Erythroblast (primary cell): ENCODE measurements at regions not wholly inside any gene's neighbourhood (a gene's known extent, or its start where the extent isn't known, plus 50 kb on each side); places are given as distances from the start of the nearest gene placed in this dataset.
A peak's percentile ranks its signal among the peaks of the same experiment; 100 is the strongest.

ENCODE experiments used
- DNase-seq, 2 experiments: peaks; one replicate each; lab custom pipeline; 2025; lab: John Stamatoyannopoulos, UW
- GATA1 ChIP-seq: IDR thresholded peaks from 2 replicates; pipeline ENCODE4 v1.6.1; 2011; ENCODE audit warnings: low read depth, mild to moderate bottlenecking, control low read depth, low read length, moderate library complexity
- POLR2A ChIP-seq: IDR thresholded peaks from 2 replicates; pipeline ENCODE4 v1.6.1; 2011; ENCODE audit warnings: mild to moderate bottlenecking, low read length

DNA sequence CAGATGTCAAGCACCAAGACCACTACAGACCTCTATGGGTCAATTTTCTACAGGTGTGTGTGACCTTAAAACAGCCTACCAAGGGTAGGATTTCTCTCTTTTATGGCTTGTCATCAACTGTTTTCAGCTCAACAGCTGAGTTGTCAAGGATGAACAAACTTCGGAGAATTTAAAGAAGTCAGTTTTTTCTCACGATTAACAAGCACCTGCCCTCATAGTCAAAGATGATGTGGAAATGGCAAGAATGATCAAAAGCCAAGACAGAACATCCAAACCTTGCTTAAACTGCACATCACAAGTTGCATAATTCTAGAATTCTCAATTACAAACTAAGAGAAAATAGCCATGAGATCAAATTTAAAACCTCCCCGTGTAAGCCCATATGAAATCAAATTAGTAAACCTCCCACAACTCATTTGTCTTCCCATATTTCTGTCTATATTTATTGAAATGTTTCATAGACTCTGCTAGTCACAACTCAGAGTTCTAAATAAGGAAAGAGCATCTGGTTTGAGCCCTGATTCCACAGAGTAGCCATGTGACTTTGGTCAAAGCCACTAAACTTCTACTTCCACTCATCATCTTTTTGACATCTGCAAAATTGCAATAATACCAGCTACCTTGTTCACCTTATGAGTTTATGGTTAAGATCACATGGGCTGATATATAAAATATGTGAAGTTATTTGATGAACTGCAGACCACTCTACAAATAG is 521.5 kb upstream of the HTR2A start:
- no peak for DNase-seq
- TF ChIP-seq POLR2A (no peak), GATA1 (no peak)

DNA sequence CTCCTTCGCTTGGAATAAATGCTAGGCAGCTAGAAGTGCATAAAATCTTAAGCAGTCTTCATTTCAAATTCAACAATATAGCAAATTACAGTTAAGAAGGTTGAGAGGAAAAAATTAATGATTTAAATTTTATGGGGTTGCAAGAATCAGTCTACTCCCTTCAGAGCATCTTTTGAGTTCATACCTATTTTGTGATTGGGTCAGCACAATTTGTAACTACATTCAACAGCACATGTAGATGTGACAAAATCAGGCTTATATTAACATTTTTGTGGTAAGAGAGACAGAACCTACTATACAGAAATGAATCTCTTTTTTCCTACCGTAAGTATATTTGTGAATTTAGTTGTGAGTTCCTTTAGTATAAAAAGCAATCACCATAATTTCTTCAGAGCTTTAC is 520.6 kb upstream of the HTR2A start:
- DNase-seq: no peak
- no peak for TF ChIP-seq GATA1
- no peak for TF ChIP-seq POLR2A

GRCh38 chr13:47415048-47415447 is 518.2 kb upstream of the HTR2A start:
- DNase-seq: no peak
- TF ChIP-seq POLR2A: no peak
- no peak for TF ChIP-seq GATA1

- no peak for DNase-seq
- no peak for TF ChIP-seq POLR2A
- no peak for TF ChIP-seq GATA1
Measured at GRCh38 chr13:47413526-47413925, 516.7 kb upstream of the HTR2A start.

GRCh38 chr13:47413112-47413511 is 516.3 kb upstream of the HTR2A start:
- TF ChIP-seq POLR2A (no peak), GATA1 (no peak)
- no peak for DNase-seq

DNA sequence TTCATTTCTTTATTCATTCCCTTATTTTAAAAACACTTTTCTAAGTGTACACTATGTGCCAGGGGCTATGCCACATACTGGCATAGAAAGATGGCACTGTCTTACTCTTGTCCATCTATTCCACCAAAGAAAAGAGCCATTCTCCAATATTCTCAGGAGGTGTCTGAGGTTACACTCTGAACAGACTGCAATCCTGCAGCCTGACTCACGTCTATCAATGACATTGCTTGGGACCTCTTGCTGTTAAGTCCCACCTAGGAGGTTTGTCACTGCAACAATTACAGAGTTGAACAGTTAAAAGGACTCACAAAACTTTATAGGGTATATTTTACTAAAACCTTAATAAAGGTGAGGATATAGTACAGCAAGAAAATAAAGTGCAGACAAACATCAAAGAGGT is 512.9 kb upstream of the HTR2A start:
- TF ChIP-seq POLR2A (no peak), GATA1 (no peak)
- DNase-seq: no peak

DNA sequence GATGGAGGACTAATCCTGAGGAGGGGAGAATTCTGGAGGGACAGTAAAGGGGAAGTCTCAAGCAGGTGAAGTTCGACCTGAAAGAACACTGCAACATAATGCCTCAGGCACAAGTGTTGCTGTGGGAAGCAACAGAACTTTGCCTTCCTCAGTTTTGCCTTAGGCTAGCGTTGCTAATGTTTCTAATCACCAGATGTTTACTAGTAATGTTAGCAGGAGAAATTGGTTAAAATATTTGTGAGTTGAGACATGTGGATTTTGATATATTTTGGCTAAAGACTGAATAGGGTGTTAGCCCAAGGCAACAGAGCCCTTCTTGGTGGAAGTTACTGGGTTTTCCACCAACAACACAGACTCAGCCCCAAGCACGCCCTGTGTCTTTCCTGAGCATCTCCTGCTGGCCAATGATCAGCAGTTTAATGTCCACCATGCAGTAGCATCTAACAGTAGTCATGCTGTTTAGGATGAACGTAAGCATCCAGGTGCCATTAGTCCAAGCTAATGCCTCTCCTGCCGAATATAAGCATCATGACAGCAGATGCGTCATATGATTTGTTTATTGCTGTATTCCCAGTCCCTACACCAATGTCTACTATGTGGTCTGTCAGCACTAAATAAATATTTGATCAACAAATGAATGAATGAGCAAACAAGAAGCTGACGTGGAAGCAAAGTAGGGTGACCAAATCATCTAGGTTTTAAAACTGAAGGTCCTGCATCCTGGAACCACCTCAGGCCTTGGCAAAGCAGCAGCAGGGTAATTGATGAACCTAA is 511.9 kb upstream of the HTR2A start:
- TF ChIP-seq GATA1 (no peak), POLR2A (no peak)
- DNase-seq: no peak

DNA sequence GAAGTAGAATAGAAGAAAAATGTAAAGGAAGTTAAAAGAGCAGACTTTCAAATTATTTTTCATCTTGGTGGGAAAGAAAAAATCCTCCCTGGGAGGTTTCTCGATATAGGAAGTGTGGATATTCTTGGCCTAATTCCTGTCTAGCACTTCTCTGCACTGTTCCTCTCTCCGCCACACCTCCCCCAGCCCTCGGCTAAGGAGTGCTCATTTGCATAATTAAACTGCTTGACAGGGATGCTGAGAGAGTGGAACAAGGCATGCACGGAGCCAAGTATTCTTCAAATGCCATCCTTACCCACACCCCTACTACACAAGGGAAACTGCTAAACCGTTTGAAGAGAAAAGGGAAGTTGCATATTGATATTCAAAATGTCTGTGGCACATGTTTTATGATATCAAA is 511.0 kb upstream of the HTR2A start:
- TF ChIP-seq POLR2A (no peak), GATA1 (no peak)
- DNase-seq: no peak

DNA sequence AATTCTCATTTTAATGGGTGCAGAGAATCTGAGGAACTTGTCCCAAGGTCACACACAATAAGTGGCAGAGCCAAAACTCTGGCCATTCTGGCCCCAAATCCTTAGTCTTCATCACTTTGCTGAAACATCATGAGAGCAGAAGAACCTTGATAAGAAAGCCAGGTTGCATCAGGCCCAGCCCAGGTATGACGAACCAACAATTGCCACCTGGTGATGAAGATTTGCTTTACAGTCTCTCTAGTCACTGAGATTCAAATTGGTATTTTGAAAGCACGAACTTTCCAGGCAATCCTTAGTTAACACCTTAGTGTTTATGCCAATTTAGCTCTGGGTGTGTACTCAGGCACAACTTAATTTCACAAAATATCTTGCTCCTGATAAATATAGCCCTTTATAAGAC is 502.7 kb upstream of the HTR2A start:
- no peak for TF ChIP-seq POLR2A
- no peak for TF ChIP-seq GATA1

GRCh38 chr13:47397739-47398138 is 500.9 kb upstream of the HTR2A start:
- TF ChIP-seq GATA1 (no peak), POLR2A (no peak)
- peak in 1 of 2 experiments; percentile 43 for DNase-seq

More for the DNA sequence above, 502.7 kb upstream of the HTR2A start:
- no peak for DNase-seq

DNA sequence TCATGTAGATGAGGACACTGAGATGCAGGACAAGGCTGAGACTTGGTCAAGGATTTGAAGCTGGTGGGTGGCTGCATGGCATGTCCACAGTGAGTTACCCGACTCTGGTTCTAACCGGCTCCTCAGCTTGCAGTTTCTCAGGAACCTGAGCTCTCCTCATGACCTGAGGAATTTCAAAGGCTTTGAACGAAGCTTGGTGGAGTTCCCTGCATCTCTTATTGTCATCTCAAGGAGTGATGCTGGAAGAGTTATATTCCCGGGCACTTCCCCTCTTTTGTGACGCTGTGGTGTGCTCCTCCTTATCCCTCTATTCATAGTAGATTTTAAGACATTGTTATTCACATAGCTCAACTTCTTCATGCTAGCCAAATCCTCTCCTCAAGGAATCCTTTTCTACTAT is 500.1 kb upstream of the HTR2A start:
- DNase-seq: no peak
- no peak for TF ChIP-seq POLR2A
- TF ChIP-seq GATA1: no peak

DNA sequence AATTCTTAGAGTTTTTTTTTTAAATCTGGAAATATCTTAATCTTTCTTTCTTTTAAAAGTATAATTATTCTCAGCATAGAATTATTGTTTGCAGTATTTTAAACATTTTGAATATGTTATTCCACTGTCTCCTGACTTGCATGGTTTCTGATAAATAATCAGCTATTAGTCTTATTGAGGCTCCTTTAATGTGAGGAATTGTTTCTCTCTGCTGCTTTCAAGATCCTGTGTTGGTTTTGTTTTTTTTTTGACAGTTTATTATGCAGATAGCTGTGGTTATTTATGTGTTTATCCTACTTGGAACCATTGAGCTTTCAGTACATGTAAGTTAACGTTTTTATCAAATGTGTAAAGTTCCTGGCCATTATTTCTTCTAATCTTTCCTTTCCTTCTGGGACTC is 477.9 kb upstream of the HTR2A start:
- TF ChIP-seq GATA1 (no peak), POLR2A (no peak)
- no peak for DNase-seq

- DNase-seq: no peak
- no peak for TF ChIP-seq POLR2A
- no peak for TF ChIP-seq GATA1
Measured at GRCh38 chr13:47372751-47373150, 475.9 kb upstream of the HTR2A start.

DNA sequence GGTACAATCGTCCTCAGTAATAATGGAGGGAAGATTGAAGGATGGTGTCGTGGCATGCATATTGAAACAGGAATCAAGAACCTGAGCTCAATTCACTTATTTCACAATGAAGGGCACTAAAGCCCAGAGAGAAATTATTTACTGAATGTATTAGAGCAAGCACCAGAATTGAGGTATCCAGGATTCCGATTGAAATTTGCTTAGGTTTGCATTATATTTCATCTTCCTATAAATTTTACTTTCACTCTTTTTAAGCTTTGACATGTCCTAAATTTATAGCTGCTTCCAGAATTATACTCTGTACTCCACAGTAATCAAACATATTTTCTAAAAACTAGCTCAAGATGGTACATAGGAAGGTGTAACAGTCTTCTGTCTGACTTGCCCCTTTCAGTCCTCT is 454.9 kb upstream of the HTR2A start:
- TF ChIP-seq POLR2A (no peak), GATA1 (no peak)
- no peak for DNase-seq

GRCh38 chr13:47350334-47351124 is 453.7 kb upstream of the HTR2A start:
- TF ChIP-seq GATA1 (no peak), POLR2A (no peak)

More at GRCh38 chr13:47350334-47351124, 453.7 kb upstream of the HTR2A start:
- DNase-seq: no peak
